Psoas muscle (tissue), 7 donors: ENCODE measurements at regions not wholly inside any gene's neighbourhood (a gene's known extent, or its start where the extent isn't known, plus 50 kb on each side); places are given as distances from the start of the nearest gene placed in this dataset.
A peak's percentile ranks its signal among the peaks of the same experiment; 100 is the strongest.

Experiments used
- ATAC-seq, 4 donors: fragments of 200-7000 bp; cut with Tn5 transposase; one replicate each; pipeline ENCODE4 v1.9.1; 2020; ENCODE audit warnings: moderate library complexity in 3 of 4, mild to moderate bottlenecking in 2 of 4
- DNase-seq, 2 donors: peaks; one replicate each; pipeline ENCODE4 v3.0.0-alpha.2; 2020
- H3K27ac ChIP-seq: fragments of 200-600 bp; one replicate; pipeline ENCODE4 v1.8.0; 2022
- H3K27me3 ChIP-seq, 3 donors: fragments of 200-600 bp in 1 of 3; one replicate each; pipeline versions ENCODE4 v1.6.1 to v1.8.0; 2013 to 2022; ENCODE audit warnings: low read length in 2 of 3, mild to moderate bottlenecking in 2 of 3, moderate library complexity in 1 of 3; ENCODE audit not compliant: insufficient read depth in 3 of 3
- H3K36me3 ChIP-seq, 2 donors: fragments of 200-600 bp in 1 of 2; one replicate each; pipeline versions ENCODE4 v1.6.1 to v1.8.0; 2013 to 2022; ENCODE audit warnings: low read depth in 1 of 2, mild to moderate bottlenecking in 1 of 2, moderate library complexity in 1 of 2; ENCODE audit not compliant: insufficient read depth in 1 of 2
- H3K4me1 ChIP-seq: fragments of 200-600 bp; one replicate; pipeline ENCODE4 v1.8.0; 2022
- H3K4me3 ChIP-seq: fragments of 200-600 bp; one replicate; pipeline ENCODE4 v1.8.0; 2022; ENCODE audit warnings: mild to moderate bottlenecking
- H3K9me3 ChIP-seq: fragments of 200-600 bp; one replicate; pipeline ENCODE4 v1.8.0; 2022
- CTCF ChIP-seq: fragments of 200-600 bp; IDR thresholded peaks from one replicate; pipeline ENCODE4 v1.8.0; 2022; ENCODE audit warnings: antibody characterized with exemption
- WGBS, 3 donors: extraction: QIAGEN DNeasy Blood & Tissue Kit; methylation state at CpG; one replicate each; pipeline versions ENCODE4 v1.1.6 to v1.1.7; 2013; 5-methylcytosine and 5-hydroxymethylcytosine counted together
- intact Hi-C, 2 donors: fragments of 100-400 bp; cut with DNase I; formaldehyde crosslinking; loops; one replicate each; pipeline versions ENCODE4 v1.11.0 to v1.14.2; 2022
- donor health status: healthy with polysubstance abuse.
- donor health status: DM: no; HTN: no; CAD: no; lungs with moderate emphysema.
- donor health status: Bipolar disorder and iron deficiency.
- donor health status: healthy.
- donor health status: DM: yes; HTN: yes; CAD: no.
- donor health status: DM: no; HTN: no; CAD: no.
- donor health status: DM: yes; HTN: yes; CAD: no.

- Histone ChIP-seq H3K27me3 (no peaks in the 10 kb centered on the region), H3K9me3 (no peaks in the 10 kb centered on the region), H3K4me3 (no peak overlapping the region), H3K27ac (no peak overlapping the region), H3K36me3 (no peaks in the 10 kb centered on the region), H3K4me1 (peaks cover 11% of the 10 kb centered on the region)
- intact Hi-C loops = no loop called here
- no peak for TF ChIP-seq CTCF
- no peak for ATAC-seq
- 88 to 92% (median 91%) methylated on average over 9 of the region's 9 CpGs for WGBS, 3 donors
- no peak for DNase-seq
These were observed 110.0 kb upstream of the SERBP1 start for GRCh38 chr1:67540025-67540732.

- no peak for DNase-seq
- H3K27ac ChIP-seq = no peak overlapping the region
- H3K36me3 ChIP-seq = no peaks in the 10 kb centered on the region
- peaks cover 6% of the 10 kb centered on the region for H3K4me1 ChIP-seq
- TF ChIP-seq CTCF = no peak
- no peak overlapping the region for H3K4me3 ChIP-seq
- H3K27me3 ChIP-seq = no peaks in the 10 kb centered on the region
- ATAC-seq = no peak
- 93 to 96% (median 95%) methylated on average over 1 of the region's 1 CpG for WGBS, 3 donors
- intact Hi-C loops = no loop called here
- no peaks in the 10 kb centered on the region for H3K9me3 ChIP-seq
These were observed 110.5 kb upstream of the SERBP1 start for GRCh38 chr1:67540733-67541125.

GRCh38 chr1:67542747-67543146 is 112.5 kb upstream of the SERBP1 start:
- no peak for TF ChIP-seq CTCF
- ATAC-seq (peak in 1 of 4 donors; percentile 34), DNase-seq (no peak)
- Histone ChIP-seq H3K27ac (no peak overlapping the region), H3K4me3 (no peak overlapping the region), H3K36me3 (no peaks in the 10 kb centered on the region), H3K4me1 (no peaks in the 10 kb centered on the region), H3K27me3 (no peaks in the 10 kb centered on the region), H3K9me3 (no peaks in the 10 kb centered on the region)
- WGBS, 3 donors = 29 to 40% methylated on average over 2 of the region's 2 CpGs; no CpG with 5 or more reads in 1 of the 3 donors
- intact Hi-C loops = no loop called here

- H3K4me3 ChIP-seq = no peak overlapping the region
- no peaks in the 10 kb centered on the region for H3K36me3 ChIP-seq
- WGBS, 3 donors = 94 to 100% (median 97%) methylated on average over 1 of the region's 1 CpG
- ATAC-seq = no peak
- H3K9me3 ChIP-seq = no peaks in the 10 kb centered on the region
- no peak for TF ChIP-seq CTCF
- no peaks in the 10 kb centered on the region for H3K27me3 ChIP-seq
- H3K27ac ChIP-seq = no peak overlapping the region
- no peak for DNase-seq
- intact Hi-C loops = no loop called here
- no peaks in the 10 kb centered on the region for H3K4me1 ChIP-seq
These were observed 114.7 kb upstream of the SERBP1 start for GRCh38 chr1:67544921-67545320.

- no peaks in the 10 kb centered on the region for H3K4me1 ChIP-seq
- DNase-seq = no peak
These were observed 115.2 kb upstream of the SERBP1 start for GRCh38 chr1:67545364-67545763.

More at GRCh38 chr1:67545364-67545763, 115.2 kb upstream of the SERBP1 start:
- TF ChIP-seq CTCF = no peak
- ATAC-seq = no peak
- Histone ChIP-seq H3K4me3 (no peak overlapping the region), H3K36me3 (no peaks in the 10 kb centered on the region), H3K27ac (no peak overlapping the region), H3K9me3 (no peaks in the 10 kb centered on the region), H3K27me3 (no peaks in the 10 kb centered on the region)
- intact Hi-C loops = no loop called here
- 77 to 85% (median 80%) methylated on average over 1 of the region's 1 CpG for WGBS, 3 donors
